ENCODE measurements at regions not wholly inside any gene's neighbourhood (a gene's known extent, or its start where the extent isn't known, plus 50 kb on each side); places are given as distances from the start of the nearest gene placed in this dataset.

DNA sequence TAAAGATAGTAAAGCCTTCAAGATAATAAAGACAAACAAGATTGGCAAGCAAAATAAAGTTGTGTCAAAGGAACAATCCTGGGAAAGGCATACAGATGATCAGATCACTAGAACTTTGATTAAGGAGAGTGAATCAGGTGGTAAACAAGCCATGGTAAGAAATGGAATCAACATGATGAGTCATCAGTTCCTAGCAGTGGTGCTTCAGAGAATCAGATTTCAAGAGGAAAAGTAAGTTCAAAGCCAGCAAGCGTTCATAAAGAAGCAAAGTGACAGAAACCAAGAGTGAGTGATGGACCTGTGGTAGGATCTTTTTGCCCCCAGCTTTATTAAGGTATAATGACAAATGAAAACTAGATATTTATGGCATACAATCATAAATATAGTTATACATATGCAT, 340.4 kb downstream of the TPBG start:
- DNase-seq (ENCODE audit: low spot score), result no peak
- intact Hi-C loops (cut with DNase I), result no loop called here

DNA sequence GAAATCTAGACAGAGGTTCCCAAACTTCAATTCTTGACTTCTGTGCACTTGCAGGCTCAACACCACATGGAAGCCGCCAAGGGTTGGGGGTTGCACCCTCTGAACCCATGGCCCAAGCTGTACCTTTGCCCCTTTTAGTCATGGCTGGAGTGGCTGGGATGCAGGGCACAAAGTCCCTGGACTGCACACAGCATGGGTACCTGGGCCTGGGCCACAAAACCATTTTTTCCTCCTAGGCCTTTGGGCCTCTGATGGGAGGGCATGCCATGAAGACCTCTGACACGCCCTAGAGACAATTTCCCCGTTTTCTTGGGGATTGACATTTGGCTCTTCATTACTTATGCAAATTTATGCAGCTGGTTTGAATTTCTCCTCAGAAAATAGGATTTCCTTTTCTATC, 342.0 kb downstream of the TPBG start:
- DNase-seq (ENCODE audit: low spot score), result peak; percentile 50
- intact Hi-C loops (cut with DNase I), result loop anchor here in 1 of 2 donors (1.0 kb wide), 1 partner anchor 23 kb away; no protein-coding TSS in a partner anchor

DNA sequence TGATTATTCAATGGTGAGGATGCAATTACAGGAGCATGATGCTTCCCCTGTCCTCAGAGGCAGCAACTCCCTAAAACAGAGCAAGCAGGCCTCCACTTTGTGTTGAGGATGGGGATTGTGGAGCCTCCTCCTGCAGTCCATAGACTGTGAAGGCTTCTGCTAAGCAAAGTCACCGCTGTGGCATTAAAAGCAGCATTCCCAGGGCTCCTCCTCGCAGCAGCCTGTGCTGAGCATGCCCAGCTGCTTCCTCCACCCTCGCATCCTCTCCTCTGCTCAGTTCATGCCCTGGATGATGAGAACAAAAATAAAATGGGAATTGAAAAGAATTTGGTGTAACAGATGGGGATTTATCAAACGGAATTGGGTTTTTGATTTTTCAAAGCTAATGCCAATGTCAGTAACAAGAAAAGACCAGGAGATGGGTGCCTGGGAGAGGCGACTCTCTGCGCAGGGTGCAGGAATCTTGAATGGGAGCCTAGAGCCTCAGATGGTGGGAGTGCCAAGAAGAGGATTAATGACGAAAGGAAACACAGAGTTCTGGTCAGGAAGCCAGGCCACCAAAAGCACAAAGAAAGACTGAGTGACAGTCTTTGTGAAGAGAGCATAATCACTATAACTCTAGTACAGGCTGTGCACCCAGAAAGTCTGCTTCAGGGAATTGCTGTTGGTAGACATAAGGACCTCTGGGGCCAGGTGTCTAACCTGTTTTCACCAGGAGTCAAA, 347.6 kb downstream of the TPBG start:
- intact Hi-C loops (cut with DNase I), result no loop called here
- no peak for DNase-seq (ENCODE audit: low spot score)

- DNase-seq (ENCODE audit: low spot score), result peak; percentile 76
- intact Hi-C loops (cut with DNase I), result no loop called here
These were observed 348.4 kb downstream of the TPBG start for GRCh38 chr6:82711971-82712370.

- intact Hi-C loops (cut with DNase I), result no loop called here
- DNase-seq (ENCODE audit: low spot score), result no peak
These were observed 348.8 kb downstream of the TPBG start for GRCh38 chr6:82712389-82712788.

GRCh38 chr6:82712826-82713225, 349.2 kb downstream of the TPBG start:
- intact Hi-C loops (cut with DNase I), result no loop called here
- DNase-seq (ENCODE audit: low spot score), result no peak

DNA sequence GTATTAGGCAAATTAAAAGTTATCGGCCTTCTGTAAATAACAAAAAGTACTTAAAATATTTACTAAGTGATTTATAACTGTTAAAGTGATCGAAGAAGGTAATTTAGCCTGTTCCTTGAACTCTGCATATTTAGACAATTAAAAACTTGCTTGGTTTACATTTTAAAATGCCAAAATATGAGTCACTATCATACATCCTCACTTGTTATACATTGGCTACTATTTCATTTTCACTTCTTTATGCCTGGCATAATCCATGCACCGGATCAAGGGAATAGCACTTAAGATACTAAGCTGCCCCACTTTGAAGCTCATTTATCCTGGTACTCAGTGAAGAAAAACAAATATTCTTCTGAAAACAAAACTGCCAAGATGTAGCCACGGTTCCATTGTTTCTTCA, 344.6 kb downstream of the UBE3D start:
- DNase-seq (ENCODE audit: low spot score), result no peak

GRCh38 chr6:82735790-82736189, 329.9 kb downstream of the UBE3D start:
- peak; percentile 57 for DNase-seq (ENCODE audit: low spot score)
- intact Hi-C loops (cut with DNase I), result no loop called here

More for the DNA sequence above, 344.6 kb downstream of the UBE3D start:
- intact Hi-C loops (cut with DNase I), result no loop called here

- no peak for DNase-seq (ENCODE audit: low spot score)
- intact Hi-C loops (cut with DNase I), result no loop called here
These were observed 327.7 kb downstream of the UBE3D start for GRCh38 chr6:82737965-82738364.

DNA sequence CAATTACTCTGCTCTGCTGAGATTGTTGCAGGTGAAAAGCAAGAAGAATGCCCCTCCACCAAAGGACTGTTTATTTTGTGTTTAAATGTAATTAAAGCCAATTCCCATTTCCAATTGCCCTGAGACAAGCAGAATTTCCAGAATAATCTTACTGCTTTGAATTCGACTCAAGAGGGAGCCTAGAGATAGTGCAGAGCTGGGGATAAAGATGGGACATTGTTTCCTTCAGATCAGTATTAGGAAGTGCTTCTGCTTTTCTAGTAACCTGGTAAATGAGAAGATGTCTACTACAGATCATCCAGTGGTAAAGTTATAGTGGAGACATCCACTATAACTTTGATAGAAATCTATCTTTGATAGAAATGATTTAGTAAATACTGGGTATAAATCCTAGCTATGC, 326.9 kb downstream of the UBE3D start:
- intact Hi-C loops (cut with DNase I), result no loop called here
- DNase-seq (ENCODE audit: low spot score), result no peak

- intact Hi-C loops (cut with DNase I), result no loop called here
These were observed 326.3 kb downstream of the UBE3D start for GRCh38 chr6:82739303-82739702.

GRCh38 chr6:82740072-82740471, 325.6 kb downstream of the UBE3D start:
- intact Hi-C loops (cut with DNase I), result no loop called here
- DNase-seq (ENCODE audit: low spot score), result no peak

More at GRCh38 chr6:82739303-82739702, 326.3 kb downstream of the UBE3D start:
- no peak for DNase-seq (ENCODE audit: low spot score)

DNA sequence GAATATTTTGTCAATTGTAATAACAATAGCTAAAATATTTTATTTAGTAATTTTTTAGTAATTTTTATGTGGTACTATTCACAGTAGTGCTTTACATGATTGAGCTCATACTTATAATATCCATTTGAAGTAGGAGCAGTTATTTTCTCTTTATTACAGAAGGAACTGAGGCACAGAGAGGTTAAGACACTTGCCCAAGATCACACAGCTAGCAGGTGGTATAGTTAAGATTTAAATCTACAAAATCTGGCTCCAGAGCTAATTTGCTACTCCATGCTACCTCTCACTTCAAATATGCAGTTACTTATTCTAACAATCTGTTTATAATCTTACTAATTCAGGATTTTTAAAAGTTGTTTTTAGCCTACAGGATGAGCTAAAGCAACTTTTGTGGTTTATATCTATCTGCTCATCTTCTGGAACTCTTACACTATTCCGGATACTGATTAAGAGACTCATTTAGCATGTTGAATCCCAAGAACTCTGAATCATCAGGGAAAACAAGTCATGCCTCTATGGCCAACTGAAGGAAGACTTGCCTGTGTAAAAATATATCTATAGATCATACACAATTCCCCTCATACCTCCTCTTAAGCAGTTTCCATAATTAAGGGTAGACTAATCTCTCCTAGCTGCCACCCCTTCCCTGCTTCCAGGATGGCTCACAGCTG, 324.2 kb downstream of the UBE3D start:
- intact Hi-C loops (cut with DNase I), result no loop called here
- DNase-seq (ENCODE audit: low spot score), result no peak

- intact Hi-C loops (cut with DNase I), result no loop called here
- DNase-seq (ENCODE audit: low spot score), result no peak
These were observed 323.6 kb downstream of the UBE3D start for GRCh38 chr6:82741996-82742385.

DNA sequence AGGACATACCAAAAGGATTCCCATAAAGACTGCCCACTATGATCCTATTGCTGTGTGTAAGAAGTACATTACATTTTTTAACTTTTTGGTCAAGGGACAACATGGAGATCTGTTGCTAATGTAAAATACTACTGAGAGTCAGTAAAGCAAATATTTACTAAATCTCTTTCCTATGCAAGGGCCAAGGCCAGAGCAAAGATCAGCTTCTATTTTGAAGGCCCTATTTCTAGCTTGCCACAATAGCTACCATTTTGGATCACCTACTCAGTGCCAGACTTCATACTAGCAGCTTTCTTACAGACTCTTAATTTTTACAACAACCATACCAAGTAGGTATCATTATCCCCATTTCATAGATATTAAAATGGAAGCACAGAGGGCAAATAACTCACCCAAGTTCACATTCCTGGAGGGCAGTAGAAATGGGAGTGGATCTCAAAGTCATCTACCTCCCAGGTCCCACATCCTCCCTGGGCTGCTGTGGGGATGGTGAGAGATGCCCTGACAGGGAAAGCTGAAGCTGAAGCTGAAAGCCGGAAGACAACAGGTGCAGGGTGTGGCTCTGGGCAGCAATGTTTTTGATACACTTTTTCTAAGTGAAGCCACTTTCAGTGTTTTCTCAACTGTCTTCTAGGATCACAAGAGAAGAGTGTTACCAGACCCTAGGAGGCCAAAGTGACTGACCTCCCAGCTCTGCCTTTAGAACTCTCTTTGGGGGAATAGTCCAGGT, 321.2 kb downstream of the UBE3D start:
- DNase-seq (ENCODE audit: low spot score), result no peak
- intact Hi-C loops (cut with DNase I), result no loop called here

DNA sequence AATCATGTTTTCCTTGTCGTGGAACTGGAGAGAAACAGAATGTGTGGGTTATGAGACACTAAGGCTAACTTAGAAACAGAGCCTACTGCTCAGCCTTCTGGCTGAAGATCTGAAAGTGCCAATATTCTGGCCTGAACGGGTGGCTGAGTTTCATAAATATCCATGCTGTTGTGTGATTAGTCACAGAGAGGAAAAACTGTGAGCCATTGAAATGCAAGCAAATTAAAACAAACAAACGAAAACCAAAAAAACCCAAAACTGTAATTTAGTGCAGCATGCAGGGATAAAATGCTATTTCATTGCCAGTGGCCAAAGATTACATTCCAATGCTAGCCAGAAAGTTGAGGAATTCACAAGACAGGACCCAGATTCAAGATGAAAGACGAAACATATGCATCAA, 315.1 kb downstream of the UBE3D start:
- DNase-seq (ENCODE audit: low spot score), result no peak
- intact Hi-C loops (cut with DNase I), result no loop called here

- intact Hi-C loops (cut with DNase I), result no loop called here
These were observed 313.9 kb downstream of the UBE3D start for GRCh38 chr6:82751718-82752117.

DNA sequence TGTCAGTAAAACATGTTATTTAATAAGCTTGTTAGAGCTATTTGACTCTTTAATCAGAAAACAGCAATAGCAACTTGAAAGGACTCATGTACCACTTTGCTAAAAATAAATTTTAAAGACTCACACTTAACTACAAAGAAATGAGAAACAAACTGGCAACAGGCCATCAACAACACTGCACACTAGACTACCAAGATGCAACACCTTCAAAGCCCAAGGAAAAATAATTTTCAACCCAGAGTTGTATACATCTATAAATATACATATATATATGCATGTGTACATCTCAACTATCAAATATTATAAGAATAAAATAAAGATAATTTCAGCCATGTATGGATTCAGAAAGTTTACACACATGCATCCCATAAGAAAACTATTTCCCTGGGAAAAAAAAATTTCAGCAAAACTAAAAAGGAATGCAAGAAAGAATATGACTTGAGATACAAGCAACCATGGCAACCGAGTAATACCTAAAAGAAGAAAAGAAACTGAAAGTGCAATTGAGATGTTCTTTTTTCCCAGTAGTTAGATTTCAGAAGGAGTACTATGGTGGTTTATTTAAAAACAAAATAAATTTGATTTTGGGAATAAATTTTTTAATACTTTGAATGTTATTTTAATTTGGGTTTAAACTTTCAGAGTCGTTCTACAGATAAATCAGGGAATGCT, 303.8 kb downstream of the UBE3D start:
- intact Hi-C loops (cut with DNase I), result no loop called here
- no peak for DNase-seq (ENCODE audit: low spot score)

More at GRCh38 chr6:82751718-82752117, 313.9 kb downstream of the UBE3D start:
- no peak for DNase-seq (ENCODE audit: low spot score)

- intact Hi-C loops (cut with DNase I), result no loop called here
- no peak for DNase-seq (ENCODE audit: low spot score)
These were observed 299.2 kb downstream of the UBE3D start for GRCh38 chr6:82766476-82766875.

GRCh38 chr6:82767037-82767436, 298.6 kb downstream of the UBE3D start:
- intact Hi-C loops (cut with DNase I), result no loop called here

More at GRCh38 chr6:82767037-82767436, 298.6 kb downstream of the UBE3D start:
- DNase-seq (ENCODE audit: low spot score), result no peak
